ENCODE measurements at regions not wholly inside any gene's neighbourhood (a gene's known extent, or its start where the extent isn't known, plus 50 kb on each side); places are given as distances from the start of the nearest gene placed in this dataset.

- H3K27ac ChIP-seq: no peak overlapping the region
- WGBS, 3 donors: 94 to 96% (median 96%) methylated on average over 11 of the region's 11 CpGs
- H3K4me1 ChIP-seq: no peaks in the 10 kb centered on the region
- no peaks in the 10 kb centered on the region for H3K9me3 ChIP-seq
- H3K27me3 ChIP-seq (ENCODE audit: insufficient read depth in 3 of 3, low read length in 2 of 3): no peaks in the 10 kb centered on the region
- ATAC-seq: no peak
- intact Hi-C loops (cut with DNase I): no loop called here
- no peaks in the 10 kb centered on the region for H3K36me3 ChIP-seq (ENCODE audit: insufficient read depth in 1 of 2, low read depth in 1 of 2)
- TF ChIP-seq CTCF (IDR thresholded peaks at IDR 0.05): no peak
- DNase-seq: no peak
- H3K4me3 ChIP-seq: no peak overlapping the region
Measured at GRCh38 chr2:236632295-236633218, 62.9 kb downstream of the ACKR3 start.

GRCh38 chr2:236633219-236633570, 63.6 kb downstream of the ACKR3 start:
- ATAC-seq: no peak
- WGBS, 3 donors: 76 to 79% (median 78%) methylated on average over 5 of the region's 5 CpGs
- H3K27ac ChIP-seq: no peak overlapping the region
- H3K27me3 ChIP-seq (ENCODE audit: insufficient read depth in 3 of 3, low read length in 2 of 3): no peaks in the 10 kb centered on the region
- no peak for DNase-seq
- TF ChIP-seq CTCF (IDR thresholded peaks at IDR 0.05): no peak
- no peaks in the 10 kb centered on the region for H3K36me3 ChIP-seq (ENCODE audit: insufficient read depth in 1 of 2, low read depth in 1 of 2)
- no peaks in the 10 kb centered on the region for H3K4me1 ChIP-seq
- no peak overlapping the region for H3K4me3 ChIP-seq
- intact Hi-C loops (cut with DNase I): no loop called here
- H3K9me3 ChIP-seq: no peaks in the 10 kb centered on the region

- no peaks in the 10 kb centered on the region for H3K4me1 ChIP-seq
- no peaks in the 10 kb centered on the region for H3K27me3 ChIP-seq (ENCODE audit: insufficient read depth in 3 of 3, low read length in 2 of 3)
- no peak overlapping the region for H3K4me3 ChIP-seq
- DNase-seq (no peak), ATAC-seq (no peak)
- 90 to 91% (median 90%) methylated on average over 26 of the region's 26 CpGs for WGBS, 3 donors
- no peak for TF ChIP-seq CTCF (IDR thresholded peaks at IDR 0.05)
- intact Hi-C loops (cut with DNase I): no loop called here
- no peaks in the 10 kb centered on the region for H3K9me3 ChIP-seq
- no peak overlapping the region for H3K27ac ChIP-seq
- no peaks in the 10 kb centered on the region for H3K36me3 ChIP-seq (ENCODE audit: insufficient read depth in 1 of 2, low read depth in 1 of 2)
Measured at GRCh38 chr2:236633775-236634560, 64.3 kb downstream of the ACKR3 start.

GRCh38 chr2:236636261-236636660, 66.6 kb downstream of the ACKR3 start:
- peaks cover 8% of the 10 kb centered on the region for H3K9me3 ChIP-seq
- DNase-seq: no peak
- H3K4me3 ChIP-seq: no peak overlapping the region
- H3K27me3 ChIP-seq (ENCODE audit: insufficient read depth in 3 of 3, low read length in 2 of 3): peaks cover 0 to 2% (median 0%) of the 10 kb centered on the region in 3 donors
- 92 to 97% (median 94%) methylated on average over 7 of the region's 7 CpGs for WGBS, 3 donors
- no peak overlapping the region for H3K27ac ChIP-seq
- intact Hi-C loops (cut with DNase I): no loop called here
- no peak for ATAC-seq
- H3K4me1 ChIP-seq: no peaks in the 10 kb centered on the region
- TF ChIP-seq CTCF (IDR thresholded peaks at IDR 0.05): no peak
- no peaks in the 10 kb centered on the region for H3K36me3 ChIP-seq (ENCODE audit: insufficient read depth in 1 of 2, low read depth in 1 of 2)

Data from psoas muscle (tissue), 7 donors.